IPS DF 4.7 (cell line): ENCODE measurements at regions not wholly inside any gene's neighbourhood (a gene's known extent, or its start where the extent isn't known, plus 50 kb on each side); places are given as distances from the start of the nearest gene placed in this dataset.
"Not testable (repeated sequence)": the region's sequence is repeated elsewhere in the genome, so short reads cannot be mapped to it uniquely, and the experiment has no call there.

ENCODE experiments used
- DNase-seq: peaks from one replicate; pipeline ENCODE4 v3.0.0-alpha.2; 2013; ENCODE audit warnings: low spot score; ENCODE audit errors: extremely low read depth

- DNase-seq = no peak
Measured at GRCh38 chr13:89165685-89166084, 1494.5 kb downstream of the SLITRK5 start.

- DNase-seq = no peak
Measured at GRCh38 chr13:89169951-89170350, 1498.8 kb downstream of the SLITRK5 start.

DNA sequence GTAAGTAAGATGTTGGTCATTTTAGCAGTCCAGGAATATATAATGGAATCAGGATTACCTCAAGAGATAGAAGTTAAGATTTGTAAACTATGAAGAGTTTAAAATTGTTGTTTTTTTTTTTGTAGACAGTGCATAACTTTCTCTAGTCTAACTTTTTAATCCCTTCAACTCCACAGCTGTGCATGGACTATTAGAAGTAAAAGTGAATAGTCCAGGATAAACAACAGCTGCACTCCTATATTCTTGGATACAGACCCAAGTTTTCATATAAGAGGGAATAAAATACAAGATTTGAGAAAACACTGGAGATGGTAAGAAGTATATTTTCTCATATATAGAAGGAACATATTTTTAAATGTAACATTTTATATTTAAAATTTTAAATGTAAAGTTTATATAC, 1509.9 kb downstream of the SLITRK5 start:
- DNase-seq = no peak

DNA sequence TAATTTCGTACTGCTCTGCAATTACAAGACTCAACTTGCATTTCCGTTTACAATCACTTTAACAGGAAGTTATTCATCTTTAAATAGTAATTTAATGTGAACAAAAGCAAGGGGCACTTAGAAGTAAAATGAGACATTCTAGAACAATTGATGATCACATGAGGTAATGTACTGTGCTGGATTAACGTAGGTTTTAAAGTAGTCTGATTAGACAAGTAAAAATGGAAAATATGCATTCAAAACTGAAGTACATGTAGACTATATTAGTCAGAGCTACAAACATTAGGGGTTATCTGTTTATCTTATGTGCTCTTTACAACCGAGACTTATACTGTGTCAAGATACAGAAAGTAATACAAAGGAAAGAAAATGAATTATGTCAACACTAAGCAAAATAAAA, 1528.0 kb downstream of the SLITRK5 start:
- no peak for DNase-seq

GRCh38 chr13:89204435-89204834, 1533.3 kb downstream of the SLITRK5 start:
- DNase-seq = no peak

DNA sequence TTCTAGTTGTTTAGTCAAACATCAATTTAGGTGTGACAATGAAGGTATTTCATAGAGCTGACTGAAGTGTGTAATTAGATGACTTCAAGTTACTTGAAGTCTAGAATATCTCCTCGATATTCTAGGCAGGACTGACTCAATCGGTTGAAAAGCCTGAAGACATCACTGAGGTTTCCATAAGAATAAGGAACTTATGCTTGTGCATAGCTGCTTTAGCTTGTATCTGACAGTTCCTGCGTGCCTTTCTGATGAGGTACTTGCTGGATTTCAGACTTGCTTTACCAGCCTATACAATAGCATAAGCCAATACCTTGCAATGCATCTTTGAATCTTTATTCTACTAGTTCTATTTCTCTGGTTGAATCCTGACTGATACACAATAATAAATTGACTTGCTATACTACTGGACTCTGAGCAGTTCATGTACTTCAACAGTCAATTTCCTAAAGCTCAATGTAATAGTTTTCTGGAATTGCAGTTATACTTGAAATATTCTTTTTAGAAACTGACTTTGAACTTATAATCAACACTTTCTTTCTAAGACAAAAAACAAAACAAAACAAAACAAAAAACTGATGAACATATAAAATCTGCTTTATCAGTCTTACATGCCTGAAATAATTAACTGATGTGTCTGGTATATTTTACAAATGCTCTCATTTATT, 1534.8 kb downstream of the SLITRK5 start:
- no peak for DNase-seq

DNA sequence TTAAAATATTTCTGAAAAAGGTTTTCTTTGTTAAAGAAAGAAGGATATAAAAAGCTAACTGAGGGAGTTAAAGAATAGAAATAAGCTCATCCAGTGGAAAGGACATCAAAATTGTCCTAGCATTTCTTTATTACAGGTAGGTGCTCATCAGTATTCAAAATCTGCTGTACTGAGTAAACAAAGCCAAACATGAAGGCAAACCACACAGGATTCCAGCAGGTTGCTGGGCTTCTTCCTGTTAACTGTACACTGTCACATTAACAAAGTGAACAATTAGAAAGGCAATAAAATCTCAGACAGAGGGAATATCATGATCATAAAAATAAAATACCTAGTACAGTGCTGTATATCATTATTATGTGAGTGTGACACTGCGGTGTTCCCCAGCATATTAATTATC, 1541.0 kb downstream of the SLITRK5 start:
- DNase-seq = no peak

- no peak for DNase-seq
Measured at GRCh38 chr13:89214185-89214584, 1543.0 kb downstream of the SLITRK5 start.

DNA sequence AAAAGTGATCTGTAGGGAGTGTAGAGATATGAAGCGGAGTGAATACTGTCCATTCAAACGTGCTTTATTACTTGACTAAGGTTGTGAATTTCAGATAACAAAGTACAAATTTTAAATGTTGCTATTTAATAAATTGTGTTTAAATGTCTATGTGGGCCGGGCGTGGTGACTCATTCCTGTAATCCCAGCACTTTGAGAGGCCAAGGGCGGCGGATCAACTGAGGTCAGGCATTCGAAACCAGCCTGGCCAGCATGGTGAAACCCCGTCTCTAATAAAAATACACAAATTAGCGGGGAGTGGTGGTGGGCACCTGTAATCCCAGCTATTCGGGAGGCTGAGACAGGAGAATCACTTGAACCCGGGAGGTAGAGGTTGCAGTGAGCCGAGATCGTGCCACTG, 1544.1 kb downstream of the SLITRK5 start:
- not testable (repeated sequence) for DNase-seq

DNA sequence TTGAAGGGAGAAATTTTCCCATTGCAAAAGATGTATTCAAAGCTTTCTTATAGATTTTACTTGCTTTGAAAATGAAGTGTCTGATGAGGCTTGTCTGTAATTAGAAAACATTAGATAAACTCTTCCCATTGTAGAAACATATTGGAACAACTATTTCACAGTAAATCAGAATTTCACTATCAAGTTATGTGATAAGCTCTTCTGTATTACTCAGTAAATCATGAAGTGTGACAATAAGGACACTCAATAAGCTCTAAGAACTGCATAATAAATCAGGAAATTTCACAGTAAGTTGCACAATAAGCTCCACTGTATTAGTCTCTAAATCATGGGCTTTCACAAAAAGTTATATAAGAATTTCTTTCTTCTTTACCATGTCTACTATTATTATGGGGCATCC, 1546.6 kb downstream of the SLITRK5 start:
- no peak for DNase-seq

GRCh38 chr13:89221557-89222158, 1550.5 kb downstream of the SLITRK5 start:
- no peak for DNase-seq

DNA sequence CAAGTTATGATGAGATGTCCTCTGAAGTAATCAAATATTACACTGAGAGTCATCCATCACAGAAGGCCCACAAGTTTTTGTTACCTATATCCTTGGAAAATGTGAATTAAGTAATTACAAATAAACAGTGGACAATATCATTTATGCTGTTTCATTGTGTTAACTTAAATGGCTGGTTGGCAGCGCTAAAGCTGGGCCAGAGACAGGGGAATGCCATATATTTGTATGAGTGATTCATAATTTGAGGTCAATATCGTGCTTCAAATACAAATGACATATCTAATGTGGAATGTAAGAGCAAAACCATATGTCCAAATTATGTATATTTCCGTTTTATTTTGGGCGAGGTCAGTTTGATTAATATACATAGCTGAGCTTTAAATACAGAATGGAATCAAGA, 1556.2 kb downstream of the SLITRK5 start:
- no peak for DNase-seq

GRCh38 chr13:89238496-89238895, 1567.3 kb downstream of the SLITRK5 start:
- no peak for DNase-seq

- DNase-seq = no peak
Measured at GRCh38 chr13:89239361-89240127, 1568.4 kb downstream of the SLITRK5 start.

- DNase-seq = no peak
Measured at GRCh38 chr13:89255844-89256406, 1584.8 kb downstream of the SLITRK5 start.

- no peak for DNase-seq
Measured at GRCh38 chr13:89267734-89268133, 1596.6 kb downstream of the SLITRK5 start.

DNA sequence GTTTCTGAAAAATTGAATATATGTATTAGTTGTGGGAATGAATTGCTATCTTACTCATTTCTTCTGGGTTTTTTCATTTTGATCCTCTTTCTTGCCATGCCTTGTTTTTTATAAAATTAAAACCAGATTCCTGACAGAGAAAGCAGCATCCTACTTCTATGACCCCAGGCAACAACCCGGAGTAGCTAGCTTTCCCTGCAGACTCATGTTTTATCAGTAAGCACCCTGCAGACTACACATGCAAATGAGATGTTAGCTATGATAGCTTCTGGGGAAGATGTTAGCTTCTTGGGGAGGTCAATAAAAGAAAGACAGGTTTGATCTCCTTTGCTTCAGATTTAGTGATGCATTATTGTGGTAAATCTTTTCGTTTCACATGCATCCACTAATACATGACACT, 1598.6 kb downstream of the SLITRK5 start:
- no peak for DNase-seq

DNA sequence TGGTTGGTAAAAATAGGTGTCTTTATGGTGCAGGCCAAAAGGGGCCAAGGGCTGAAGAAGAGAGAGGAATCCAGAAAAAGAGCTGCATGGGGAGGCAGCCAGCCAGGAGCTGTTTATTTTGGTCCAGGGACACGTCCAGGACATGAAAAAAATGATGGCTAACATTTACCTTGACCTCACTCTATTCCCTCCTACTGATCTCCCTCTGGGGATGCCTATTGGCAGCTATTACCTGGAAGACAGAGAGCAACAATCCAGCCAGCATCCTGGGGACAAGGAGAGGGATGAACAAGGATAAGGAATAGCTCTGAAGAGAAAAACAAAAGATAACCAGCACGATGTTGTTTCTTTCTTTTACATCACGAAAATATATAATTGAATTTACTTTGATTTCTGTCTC, 1599.6 kb downstream of the SLITRK5 start:
- no peak for DNase-seq

- no peak for DNase-seq
Measured at GRCh38 chr13:89279374-89279773, 1608.2 kb downstream of the SLITRK5 start.

DNA sequence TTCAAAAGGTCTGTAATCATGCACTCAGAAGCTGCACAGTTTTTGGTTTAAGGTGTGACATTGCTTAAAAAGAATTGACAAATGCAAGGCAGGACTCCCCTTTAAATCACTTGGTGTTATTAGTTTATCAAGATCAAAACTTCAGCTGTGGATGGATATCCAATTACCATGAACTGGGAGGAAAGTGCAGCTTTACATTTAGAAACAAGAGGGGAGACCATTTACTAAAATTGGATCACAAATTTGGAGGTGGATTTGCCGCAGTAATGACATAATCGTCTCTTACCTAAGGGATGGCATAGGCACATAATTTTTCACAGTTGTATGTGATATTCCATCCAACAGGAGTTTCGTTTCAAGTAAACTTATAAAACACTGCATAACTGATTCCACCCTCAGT, 1610.2 kb downstream of the SLITRK5 start:
- DNase-seq = no peak

DNA sequence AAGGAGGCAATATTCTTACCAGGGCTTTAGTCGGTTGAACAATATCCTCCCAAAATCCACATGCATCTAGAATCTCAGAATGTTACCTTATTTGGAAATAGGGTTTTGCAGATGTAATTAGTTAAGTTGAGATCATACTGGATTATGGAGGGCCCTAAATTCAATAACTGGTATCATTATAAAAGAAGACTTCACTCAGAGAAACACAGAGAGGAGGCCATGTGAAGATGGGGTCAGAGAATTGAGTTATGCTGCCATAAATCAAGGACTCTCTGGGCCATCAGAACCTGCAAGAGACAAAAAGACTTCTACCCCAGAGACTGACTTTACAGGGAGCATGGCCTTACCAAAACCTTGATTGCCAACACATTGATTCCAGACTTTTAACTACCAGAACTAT, 1611.1 kb downstream of the SLITRK5 start:
- DNase-seq = no peak

GRCh38 chr13:89287381-89287780, 1616.2 kb downstream of the SLITRK5 start:
- DNase-seq = no peak
